GM12878 (cell line): ENCODE measurements at regions not wholly inside any gene's neighbourhood (a gene's known extent, or its start where the extent isn't known, plus 50 kb on each side); places are given as distances from the start of the nearest gene placed in this dataset.

Experiments
- CHD1 ChIP-seq: IDR thresholded peaks from 2 replicates; pipeline ENCODE4 v1.6.1; 2012; ENCODE audit warnings: low read depth, low read length, improper control_type of control experiment
- CTCF ChIP-seq, 3 experiments: IDR thresholded peaks in 2 of 3; conservative IDR thresholded peaks in 1 of 3; 2 replicates each; pipeline ENCODE4 v1.5.1; 2011; ENCODE audit warnings: low read depth in 3 of 3, low read length in 3 of 3, mild to moderate bottlenecking in 3 of 3, control low read depth in 2 of 3, moderate library complexity in 2 of 3, inconsistent platforms in 1 of 3, mixed read lengths in 1 of 3; ENCODE audit not compliant: control insufficient read depth in 2 of 3, insufficient read depth in 1 of 3; ENCODE audit errors: extremely low read depth in 1 of 3
- EED ChIP-seq: sonication (generic); IDR thresholded peaks from 2 replicates; pipeline ENCODE4 v1.6.1; 2016; ENCODE audit warnings: antibody characterized with exemption, low read depth
- EZH2 ChIP-seq: IDR thresholded peaks from 2 replicates; pipeline ENCODE4 v1.6.1; 2012; ENCODE audit warnings: low read depth, mild to moderate bottlenecking, control low read depth, inconsistent platforms, low read length, borderline replicate concordance; ENCODE audit not compliant: control insufficient read depth
- POLR2A ChIP-seq: IDR thresholded peaks from 2 replicates; pipeline ENCODE4 v1.6.1; 2011; ENCODE audit warnings: low read depth, mild to moderate bottlenecking, low read length
- SUPT20H ChIP-seq: IDR thresholded peaks from 2 replicates; pipeline ENCODE4 v1.6.1; 2011; ENCODE audit warnings: low read depth, mild to moderate bottlenecking, low read length, moderate library complexity, borderline replicate concordance; ENCODE audit not compliant: control insufficient read depth
- TF ChIP-seq, protein P1 (sequence below): IDR thresholded peaks from 2 replicates; pipeline ENCODE4 v1.6.1; 2011; ENCODE audit warnings: low read depth, mild to moderate bottlenecking, low read length, moderate library complexity, borderline replicate concordance; ENCODE audit errors: extremely low read depth

DNA sequence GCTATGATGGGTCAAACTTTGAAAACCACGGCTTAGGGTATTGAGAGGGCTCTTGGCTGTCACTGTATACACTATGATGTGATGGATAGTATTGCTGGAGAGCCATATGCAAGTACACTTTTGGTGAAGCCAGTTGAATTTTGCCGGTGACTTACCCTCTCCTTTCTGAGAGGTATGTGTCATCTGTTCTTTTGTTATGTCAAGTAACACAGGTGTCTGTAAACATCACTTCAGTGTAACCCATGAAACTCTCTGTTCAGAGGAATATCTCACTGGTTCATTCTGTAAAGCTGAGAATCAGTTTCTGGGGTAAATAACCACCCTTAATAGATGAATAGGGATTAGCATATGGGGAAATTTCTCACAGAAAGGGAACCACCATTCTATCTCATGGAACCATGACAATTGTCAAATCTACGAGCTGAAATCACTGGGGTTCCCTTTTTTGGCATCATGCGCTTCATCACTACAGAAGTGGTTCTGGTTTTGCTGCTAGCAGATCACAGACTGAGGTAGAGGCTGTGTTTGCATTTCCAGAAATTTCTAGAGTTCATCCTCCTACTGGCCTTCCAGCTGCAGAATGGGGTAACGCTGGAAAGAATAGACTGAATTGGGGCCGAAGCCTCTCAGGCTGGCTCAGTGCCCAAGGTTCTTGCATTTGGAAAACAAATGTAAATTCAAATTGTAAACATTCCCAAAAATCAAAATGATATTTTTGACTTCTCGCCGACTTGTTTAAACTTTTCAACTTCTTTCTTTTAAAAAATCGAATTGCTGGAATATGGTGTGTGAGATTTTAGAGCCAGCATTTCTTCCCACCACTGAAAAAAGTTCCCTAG is 83.3 kb upstream of the CREB5 start:
- TF ChIP-seq EED (no peak), EZH2 (no peak), SUPT20H (no peak), CHD1 (no peak), CTCF (IDR thresholded peaks at IDR 0.05 in 2 of 3, conservative IDR thresholded peaks at IDR 0.05 in 1 of 3; ENCODE audit: control insufficient read depth in 2 of 3, extremely low read depth in 1 of 3, insufficient read depth in 1 of 3, low read depth in 3 of 3, low read length in 3 of 3) (no peak), POLR2A (no peak)
- TF ChIP-seq, protein P1, sequence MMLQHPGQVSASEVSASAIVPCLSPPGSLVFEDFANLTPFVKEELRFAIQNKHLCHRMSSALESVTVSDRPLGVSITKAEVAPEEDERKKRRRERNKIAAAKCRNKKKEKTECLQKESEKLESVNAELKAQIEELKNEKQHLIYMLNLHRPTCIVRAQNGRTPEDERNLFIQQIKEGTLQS, result no peak
